GM06990 (cell line): ENCODE measurements at regions not wholly inside any gene's neighbourhood (a gene's known extent, or its start where the extent isn't known, plus 50 kb on each side); places are given as distances from the start of the nearest gene placed in this dataset.
"Not testable (repeated sequence)": the region's sequence is repeated elsewhere in the genome, so short reads cannot be mapped to it uniquely, and the experiment has no call there.

ENCODE experiments used
- DNase-seq: peaks from one replicate; pipeline ENCODE4 v3.0.0-alpha.2; 2011; ENCODE audit not compliant: insufficient read length; ENCODE audit errors: extremely low read depth
- H3K27me3 ChIP-seq: replicated peaks from 2 replicates; pipeline ENCODE4 v1.6.0; 2011; ENCODE audit warnings: low read length; ENCODE audit not compliant: control insufficient read depth, insufficient read depth
- H3K36me3 ChIP-seq: 2 replicates; pipeline ENCODE4 v1.5.1; 2011; ENCODE audit warnings: low read length; ENCODE audit not compliant: control insufficient read depth, insufficient read depth
- H3K4me3 ChIP-seq: replicated peaks from 2 replicates; pipeline ENCODE4 v1.5.1; 2011; ENCODE audit warnings: low read depth, mild to moderate bottlenecking, control low read depth, low read length
- CTCF ChIP-seq: IDR thresholded peaks from 2 replicates; pipeline ENCODE4 v1.5.1; 2011; ENCODE audit warnings: low read length, control low read depth, mild to moderate bottlenecking, inconsistent platforms; ENCODE audit not compliant: insufficient read depth, poor library complexity, severe bottlenecking

GRCh38 chr11:97069160-97069559 is 679.3 kb downstream of the JRKL start:
- no peak for TF ChIP-seq CTCF
- no peaks in the 10 kb centered on the region for H3K27me3 ChIP-seq
- H3K36me3 ChIP-seq, result no peaks in the 10 kb centered on the region
- no peak for DNase-seq
- H3K4me3 ChIP-seq, result no peak overlapping the region

GRCh38 chr11:97072420-97072819 is 682.6 kb downstream of the JRKL start:
- Histone ChIP-seq H3K27me3 (no peaks in the 10 kb centered on the region), H3K36me3 (no peaks in the 10 kb centered on the region), H3K4me3 (no peak overlapping the region)
- DNase-seq, result no peak
- no peak for TF ChIP-seq CTCF

- DNase-seq, H3K27me3 ChIP-seq, H3K4me3 ChIP-seq, H3K36me3 ChIP-seq: not testable (repeated sequence)
Measured at GRCh38 chr11:97076666-97077065, 686.9 kb downstream of the JRKL start.

GRCh38 chr11:97078443-97078842 is 688.6 kb downstream of the JRKL start:
- no peaks in the 10 kb centered on the region for H3K27me3 ChIP-seq
- no peak for DNase-seq
- no peaks in the 10 kb centered on the region for H3K36me3 ChIP-seq
- no peak overlapping the region for H3K4me3 ChIP-seq
- no peak for TF ChIP-seq CTCF

DNA sequence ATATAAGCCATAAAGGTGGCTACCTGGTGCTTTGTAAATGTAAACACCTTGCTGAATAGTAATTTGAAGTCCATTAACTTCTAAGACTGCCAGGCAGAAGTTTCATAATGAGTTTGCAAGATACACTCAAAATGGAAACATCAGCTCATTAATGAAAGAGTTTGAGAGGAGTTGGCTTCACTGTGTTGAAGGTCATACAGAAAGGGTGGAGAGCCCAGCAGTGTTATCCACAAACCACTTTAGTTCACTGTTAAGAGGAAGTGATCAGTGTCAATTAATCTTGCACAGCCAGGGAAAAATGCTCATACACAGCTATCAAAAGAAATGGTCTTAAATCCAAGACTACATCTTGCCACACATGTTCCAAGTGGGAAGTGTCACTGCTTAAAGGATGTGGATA is 689.4 kb downstream of the JRKL start:
- H3K27me3 ChIP-seq, result no peaks in the 10 kb centered on the region
- H3K4me3 ChIP-seq, result no peak overlapping the region
- DNase-seq, result no peak
- H3K36me3 ChIP-seq, result no peaks in the 10 kb centered on the region
- no peak for TF ChIP-seq CTCF

- H3K27me3 ChIP-seq, result no peaks in the 10 kb centered on the region
- TF ChIP-seq CTCF, result no peak
- H3K4me3 ChIP-seq, result no peak overlapping the region
- H3K36me3 ChIP-seq, result no peaks in the 10 kb centered on the region
- no peak for DNase-seq
Measured at GRCh38 chr11:97087419-97087818, 697.6 kb downstream of the JRKL start.
